ENCODE measurements at regions not wholly inside any gene's neighbourhood (a gene's known extent, or its start where the extent isn't known, plus 50 kb on each side); places are given as distances from the start of the nearest gene placed in this dataset.

- no peak for TF ChIP-seq POLR2A (IDR thresholded peaks at IDR 0.05)
- no peak for TF ChIP-seq CTCF (IDR thresholded peaks at IDR 0.05)
- TF ChIP-seq EP300 (IDR thresholded peaks at IDR 0.05) = no peak
Measured at GRCh38 chr7:156585025-156585648, 55.4 kb upstream of the RNF32 start.

Measured in ovary (tissue), 3 donors.